HCT116 (cell line): ENCODE measurements at regions not wholly inside any gene's neighbourhood (a gene's known extent, or its start where the extent isn't known, plus 50 kb on each side); places are given as distances from the start of the nearest gene placed in this dataset.

ENCODE experiments used
- ATAC-seq: fragments of 200-7000 bp; cut with Tn5 transposase; 2 replicates; pipeline ENCODE4 v1.9.1; 2020; ENCODE audit warnings: mild to moderate bottlenecking, moderate library complexity
- BruUV-seq: library from RNA; stranded (reverse); fragments of 400-500 nt; replicated peaks from 2 replicates; lab custom pipeline; 2021; lab: Mats Ljungman, UMichigan
- CTCF ChIA-PET: fragments of 300-600 bp; sonication (Branson Sonifier 250); formaldehyde crosslinking; loops from one replicate; lab custom pipeline; 2021; ENCODE audit warnings: antibody characterized with exemption; lab: Charles Lee
- POLR2A ChIA-PET: fragments of 300-600, 350-600 bp; sonication (Branson Sonifier 250); formaldehyde crosslinking; loops from one replicate; lab custom pipeline; 2021; ENCODE audit warnings: antibody characterized with exemption; lab: Charles Lee
- RAD21 ChIA-PET, 2 experiments: fragments of 300-600 bp; sonication (Branson Sonifier 250); formaldehyde crosslinking; loops; one replicate each; lab custom pipeline; 2023; ENCODE audit warnings: low total read pairs in 2 of 2; ENCODE audit not compliant: uncharacterized antibody in 2 of 2, unreplicated experiment in 2 of 2, low non-redundant PET in 1 of 2; lab: Charles Lee
- DNase-seq: peaks from one replicate; pipeline ENCODE4 v3.0.0-alpha.2; 2010; ENCODE audit warnings: low read depth, low spot score
- H2AFZ ChIP-seq: fragments of 200-600 bp; shearing (Covaris generic), sonication (generic); 2 replicates; pipeline ENCODE4 v1.6.1; 2017; ENCODE audit warnings: low read depth, mixed run types, mixed read lengths, antibody characterized with exemption, low read length; ENCODE audit not compliant: poor library complexity, severe bottlenecking
- H3K27ac ChIP-seq: 2 replicates; pipeline ENCODE4 v1.5.1; 2012; ENCODE audit warnings: low read depth, low read length
- H3K27me3 ChIP-seq: fragments of 200-600 bp; sonication (generic); 2 replicates; pipeline ENCODE4 v1.6.1; 2016; ENCODE audit warnings: mixed run types, low read length, mixed read lengths; ENCODE audit not compliant: insufficient read depth
- H3K36me3 ChIP-seq, 2 experiments: fragments of 200-500 bp in 1 of 2; fragments of 200-600 bp in 1 of 2; sonication (Bioruptor generic) in 1 of 2; sonication (generic) in 1 of 2; 2 replicates each; pipeline versions ENCODE4 v1.5.1 to v1.6.1; 2014 to 2016; ENCODE audit warnings: low read length in 2 of 2, inconsistent platforms in 1 of 2, mixed read lengths in 1 of 2, mixed run types in 1 of 2; ENCODE audit not compliant: insufficient read depth in 2 of 2, control insufficient read depth in 1 of 2
- H3K4me1 ChIP-seq, 2 experiments: fragments of 200-600 bp in 1 of 2; sonication (generic) in 1 of 2; 2 replicates each; pipeline versions ENCODE4 v1.5.1 to v1.6.1; 2012 to 2017; ENCODE audit warnings: low read length in 2 of 2, inconsistent platforms in 1 of 2, mild to moderate bottlenecking in 1 of 2, mixed read lengths in 1 of 2, mixed run types in 1 of 2, moderate library complexity in 1 of 2; ENCODE audit not compliant: insufficient read depth in 2 of 2, control insufficient read depth in 1 of 2
- H3K4me2 ChIP-seq: fragments of 200-600 bp; sonication (generic); 2 replicates; pipeline ENCODE4 v1.6.1; 2017; ENCODE audit warnings: mixed run types, low read length, mixed read lengths
- H3K4me3 ChIP-seq, 2 experiments: fragments of 200-600 bp in 1 of 2; sonication (generic) in 1 of 2; replicated peaks in 1 of 2; 2 replicates each; pipeline ENCODE4 v1.5.1; 2011 to 2016; ENCODE audit warnings: low read length in 2 of 2, control low read depth in 1 of 2, low read depth in 1 of 2, mild to moderate bottlenecking in 1 of 2, mixed read lengths in 1 of 2, mixed run types in 1 of 2
- H3K79me2 ChIP-seq: fragments of 200-600 bp; sonication (generic); 2 replicates; pipeline ENCODE4 v1.6.1; 2017; ENCODE audit warnings: mild to moderate bottlenecking, mixed run types, low read length, moderate library complexity, mixed read lengths; ENCODE audit not compliant: insufficient read depth
- H3K9ac ChIP-seq: fragments of 200-600 bp; sonication (generic); 2 replicates; pipeline ENCODE4 v1.6.1; 2016; ENCODE audit warnings: low read length, mixed read lengths
- H3K9me2 ChIP-seq: fragments of 200-600 bp; sonication (generic), shearing (Covaris generic); 2 replicates; pipeline ENCODE4 v1.6.1; 2017; ENCODE audit warnings: mixed run types, mild to moderate bottlenecking, moderate library complexity; ENCODE audit not compliant: insufficient read depth
- H3K9me3 ChIP-seq, 2 experiments: fragments of 200-500 bp in 1 of 2; fragments of 200-600 bp in 1 of 2; sonication (Bioruptor generic) in 1 of 2; sonication (generic) in 1 of 2; 2 replicates each; pipeline ENCODE4 v1.6.1; 2014 to 2017; ENCODE audit warnings: low read length in 2 of 2, mixed read lengths in 2 of 2, inconsistent platforms in 1 of 2, low read depth in 1 of 2, mild to moderate bottlenecking in 1 of 2, mixed run types in 1 of 2, moderate library complexity in 1 of 2; ENCODE audit not compliant: control insufficient read depth in 1 of 2, insufficient read depth in 1 of 2
- H4K20me1 ChIP-seq: fragments of 200-600 bp; sonication (generic), shearing (Covaris generic); 2 replicates; pipeline ENCODE4 v1.6.1; 2017; ENCODE audit warnings: mixed run types, mild to moderate bottlenecking, moderate library complexity; ENCODE audit not compliant: insufficient read depth
- CBX3 ChIP-seq: IDR thresholded peaks from 2 replicates; pipeline ENCODE4 v1.6.1; 2012; ENCODE audit warnings: low read depth
- EZH2 ChIP-seq: fragments of 200-600 bp; sonication (generic); IDR thresholded peaks from 2 replicates; pipeline ENCODE4 v1.6.1; 2017; ENCODE audit warnings: antibody characterized with exemption, mixed run types
- JUND ChIP-seq: IDR thresholded peaks from 2 replicates; pipeline ENCODE4 v1.6.1; 2012
- MAX ChIP-seq: IDR thresholded peaks from 2 replicates; pipeline ENCODE4 v1.6.1; 2012
- POLR2A ChIP-seq: IDR thresholded peaks from 2 replicates; pipeline ENCODE4 v1.7.0; 2011; ENCODE audit warnings: borderline replicate concordance; ENCODE audit not compliant: insufficient read depth, insufficient read length; ENCODE audit errors: extremely low read depth
- POLR2AphosphoS5 ChIP-seq: IDR thresholded peaks from 2 replicates; pipeline ENCODE4 v1.6.1; 2011; ENCODE audit warnings: mild to moderate bottlenecking, low read depth, low read length, moderate library complexity
- SP1 ChIP-seq: IDR thresholded peaks from 2 replicates; pipeline ENCODE4 v1.6.1; 2012; ENCODE audit warnings: low read depth
- YY1 ChIP-seq: IDR thresholded peaks from 2 replicates; pipeline ENCODE4 v1.6.1; 2011; ENCODE audit warnings: low read length, low read depth, moderate library complexity, mild to moderate bottlenecking; ENCODE audit not compliant: insufficient replicate concordance; ENCODE audit errors: extremely low read depth
- ZBTB33 ChIP-seq: IDR thresholded peaks from 2 replicates; pipeline ENCODE4 v1.6.1; 2011; ENCODE audit warnings: mild to moderate bottlenecking, low read length, moderate library complexity; ENCODE audit not compliant: insufficient replicate concordance; ENCODE audit errors: extremely low read depth
- ZFX ChIP-seq: fragments of 450-650 bp; IDR thresholded peaks from 2 replicates; pipeline ENCODE4 v1.6.1; 2017
- ZNF274 ChIP-seq: fragments of 200-500 bp; sonication (Bioruptor generic); IDR thresholded peaks from 2 replicates; pipeline ENCODE4 v1.6.1; 2014; ENCODE audit warnings: mild to moderate bottlenecking, low read depth, low read length, inconsistent platforms
- intact Hi-C: fragments of 100-400 bp; cut with micrococcal nuclease; formaldehyde crosslinking; loops from 2 replicates; pipeline ENCODE4 v1.10.0; 2022

- no peak for TF ChIP-seq POLR2AphosphoS5
- TF ChIP-seq POLR2A, result no peak
These were observed 311.2 kb upstream of the TMC3 start (continued) for GRCh38 chr15:81685237-81685636.

- no peak overlapping the region for H3K27ac ChIP-seq
- no peak overlapping the region for H3K9ac ChIP-seq
- H3K27me3 ChIP-seq, result no peaks in the 10 kb centered on the region
- ChIA-PET CTCF (no interaction called here), POLR2A (no interaction called here), RAD21 (no interaction called here)
- H3K4me1 ChIP-seq, result no peaks in the 10 kb centered on the region
- H3K4me2 ChIP-seq, result no peak overlapping the region
- H3K36me3 ChIP-seq, result no peaks in the 10 kb centered on the region; a peak in 1 of 4 replicates
- no peak overlapping the region for H2AFZ ChIP-seq
- ATAC-seq (no peak), DNase-seq (no peak)
- H3K9me2 ChIP-seq, result no peaks in the 10 kb centered on the region
- H3K4me3 ChIP-seq, result no peak overlapping the region
- no peaks in the 10 kb centered on the region for H4K20me1 ChIP-seq
- no peaks in the 10 kb centered on the region for H3K9me3 ChIP-seq
- intact Hi-C loops, result no loop called here
- no peaks in the 10 kb centered on the region for H3K79me2 ChIP-seq
- TF ChIP-seq ZBTB33 (no peak), EZH2 (no peak), POLR2AphosphoS5 (no peak), SP1 (no peak), JUND (no peak), POLR2A (no peak), ZNF274 (no peak)
- no TSS peak for BruUV-seq
These were observed 306.8 kb upstream of the TMC3 start for GRCh38 chr15:81680829-81681228.

GRCh38 chr15:81666839-81667238, 292.8 kb upstream of the TMC3 start:
- Histone ChIP-seq H3K9me2 (no peaks in the 10 kb centered on the region), H3K4me3 (no peak overlapping the region), H3K27ac (no peak overlapping the region), H4K20me1 (no peaks in the 10 kb centered on the region), H3K9me3 (no peaks in the 10 kb centered on the region), H2AFZ (no peak overlapping the region), H3K79me2 (no peaks in the 10 kb centered on the region), H3K4me1 (no peaks in the 10 kb centered on the region), H3K9ac (no peak overlapping the region), H3K27me3 (no peaks in the 10 kb centered on the region), H3K36me3 (no peaks in the 10 kb centered on the region), H3K4me2 (no peak overlapping the region)
- ChIA-PET RAD21 (no interaction called here), CTCF (no interaction called here), POLR2A (no interaction called here)
- no TSS peak for BruUV-seq
- no peak for TF ChIP-seq EZH2
- no peak for TF ChIP-seq CBX3
- TF ChIP-seq SP1, result no peak
- no peak for TF ChIP-seq ZFX
- TF ChIP-seq JUND, result no peak
- no peak for TF ChIP-seq YY1
- TF ChIP-seq MAX, result no peak
- no peak for ATAC-seq
- intact Hi-C loops, result no loop called here
- DNase-seq, result no peak
